ENCODE measurements at regions not wholly inside any gene's neighbourhood (a gene's known extent, or its start where the extent isn't known, plus 50 kb on each side); places are given as distances from the start of the nearest gene placed in this dataset.

GRCh38 chr4:11133868-11134267, 294.8 kb downstream of the HS3ST1 start:
- no peak for DNase-seq (ENCODE audit: low read depth in 4 of 4, low spot score in 3 of 4)

GRCh38 chr4:11132478-11132877, 296.2 kb downstream of the HS3ST1 start:
- DNase-seq (ENCODE audit: low read depth in 4 of 4, low spot score in 3 of 4), result no peak

- DNase-seq (ENCODE audit: low read depth in 4 of 4, low spot score in 3 of 4), result no peak
These were observed 297.2 kb downstream of the HS3ST1 start for GRCh38 chr4:11131491-11131890.

- no peak for DNase-seq (ENCODE audit: low read depth in 4 of 4, low spot score in 3 of 4)
These were observed 298.3 kb downstream of the HS3ST1 start for GRCh38 chr4:11130195-11130970.

- DNase-seq (ENCODE audit: low read depth in 4 of 4, low spot score in 3 of 4), result no peak
These were observed 308.3 kb downstream of the HS3ST1 start for GRCh38 chr4:11120435-11120834.

GRCh38 chr4:11119474-11119873, 309.2 kb downstream of the HS3ST1 start:
- DNase-seq (ENCODE audit: low read depth in 4 of 4, low spot score in 3 of 4), result no peak

GRCh38 chr4:11118513-11118912, 310.2 kb downstream of the HS3ST1 start:
- DNase-seq (ENCODE audit: low read depth in 4 of 4, low spot score in 3 of 4), result no peak

GRCh38 chr4:11116940-11117339, 311.8 kb downstream of the HS3ST1 start:
- DNase-seq (ENCODE audit: low read depth in 4 of 4, low spot score in 3 of 4), result no peak

GRCh38 chr4:11111876-11112275, 316.8 kb downstream of the HS3ST1 start:
- DNase-seq (ENCODE audit: low read depth in 4 of 4, low spot score in 3 of 4), result no peak

GRCh38 chr4:11111370-11111769, 317.3 kb downstream of the HS3ST1 start:
- DNase-seq (ENCODE audit: low read depth in 4 of 4, low spot score in 3 of 4), result no peak

- no peak for DNase-seq (ENCODE audit: low read depth in 4 of 4, low spot score in 3 of 4)
These were observed 321.9 kb downstream of the HS3ST1 start for GRCh38 chr4:11106759-11107158.

- no peak for DNase-seq (ENCODE audit: low read depth in 4 of 4, low spot score in 3 of 4)
These were observed 322.5 kb downstream of the HS3ST1 start for GRCh38 chr4:11106190-11106589.

- DNase-seq (ENCODE audit: low read depth in 4 of 4, low spot score in 3 of 4), result no peak
These were observed 323.0 kb downstream of the HS3ST1 start for GRCh38 chr4:11105715-11106114.

GRCh38 chr4:11098461-11098860, 330.2 kb downstream of the HS3ST1 start:
- DNase-seq (ENCODE audit: low read depth in 4 of 4, low spot score in 3 of 4), result no peak

- DNase-seq (ENCODE audit: low read depth in 4 of 4, low spot score in 3 of 4), result no peak
These were observed 331.0 kb downstream of the HS3ST1 start for GRCh38 chr4:11097725-11098124.

- no peak for DNase-seq (ENCODE audit: low read depth in 4 of 4, low spot score in 3 of 4)
These were observed 347.7 kb downstream of the HS3ST1 start for GRCh38 chr4:11081006-11081405.

GRCh38 chr4:11079171-11079570, 349.5 kb downstream of the HS3ST1 start:
- no peak for DNase-seq (ENCODE audit: low read depth in 4 of 4, low spot score in 3 of 4)

GRCh38 chr4:11074581-11075241, 354.0 kb downstream of the HS3ST1 start:
- no peak for DNase-seq (ENCODE audit: low read depth in 4 of 4, low spot score in 3 of 4)

- DNase-seq (ENCODE audit: low read depth in 4 of 4, low spot score in 3 of 4), result no peak
These were observed 355.1 kb downstream of the HS3ST1 start for GRCh38 chr4:11073621-11074051.

- DNase-seq (ENCODE audit: low read depth in 4 of 4, low spot score in 3 of 4), result no peak
These were observed 355.7 kb downstream of the HS3ST1 start for GRCh38 chr4:11072999-11073398.

GRCh38 chr4:11072463-11072862, 356.2 kb downstream of the HS3ST1 start:
- DNase-seq (ENCODE audit: low read depth in 4 of 4, low spot score in 3 of 4), result no peak

GRCh38 chr4:11070813-11071212, 357.9 kb downstream of the HS3ST1 start:
- no peak for DNase-seq (ENCODE audit: low read depth in 4 of 4, low spot score in 3 of 4)
